ENCODE measurements at regions not wholly inside any gene's neighbourhood (a gene's known extent, or its start where the extent isn't known, plus 50 kb on each side); places are given as distances from the start of the nearest gene placed in this dataset.

GRCh38 chr9:108591121-108591520, 264.7 kb downstream of the ACTL7B start:
- Histone ChIP-seq H2AFZ (ENCODE audit: insufficient read depth, low read depth, low read length, poor library complexity, severe bottlenecking) (no peak overlapping the region), H3K79me2 (ENCODE audit: insufficient read depth, low read length) (no peaks in the 10 kb centered on the region), H3K36me3 (replicated peaks in 1 of 2; ENCODE audit: control insufficient read depth in 1 of 2, insufficient read depth in 2 of 2, low read length in 2 of 2) (no peaks in the 10 kb centered on the region), H3K9me3 (replicated peaks in 1 of 2; ENCODE audit: control insufficient read depth in 1 of 2, insufficient read depth in 1 of 2, low read length in 2 of 2) (no peaks in the 10 kb centered on the region), H3K4me1 (ENCODE audit: control insufficient read depth in 1 of 2, insufficient read depth in 2 of 2, low read length in 2 of 2) (peaks cover 20 to 31% of the 10 kb centered on the region in 2 donors), H3K27me3 (ENCODE audit: control insufficient read depth in 2 of 2, insufficient read depth in 2 of 2, low read length in 2 of 2) (no peaks in the 10 kb centered on the region), H3K4me2 (replicated peaks; ENCODE audit: extremely low read depth, low read length, poor library complexity, severe bottlenecking) (no peak overlapping the region), H3K27ac (ENCODE audit: low read depth in 1 of 2, low read length in 2 of 2) (no peak overlapping the region), H3K9ac (ENCODE audit: insufficient read depth, low read length, poor library complexity, severe bottlenecking) (no peak overlapping the region), H4K20me1 (ENCODE audit: insufficient read depth, low read length) (no peaks in the 10 kb centered on the region), H3K4me3 (replicated peaks in 1 of 3; ENCODE audit: low read depth in 2 of 3, low read length in 3 of 3) (no peak overlapping the region)
- no peak for TF ChIP-seq CTCF (IDR thresholded peaks at IDR 0.05)
- no peak for DNase-seq
- H3K36me3 Mint-ChIP-seq = no peaks in the 10 kb centered on the region
- intact Hi-C loops (cut with micrococcal nuclease) = no loop called here
- peaks cover 0 to under 1% (median 0%) of the 10 kb centered on the region in 7 donors for H3K9me3 Mint-ChIP-seq
- no peak overlapping the region for H3K27ac Mint-ChIP-seq
- peaks cover 30% of the 10 kb centered on the region for H3K4me1 Mint-ChIP-seq
- no CpG with 5 or more reads among the region's 1 CpG for WGBS (ENCODE audit: insufficient coverage)
- no peak overlapping the region for H3K4me3 Mint-ChIP-seq
- no peaks in the 10 kb centered on the region for H3K27me3 Mint-ChIP-seq (ENCODE audit: low read depth in 3 of 3)

GRCh38 chr9:108588246-108588645, 267.5 kb downstream of the ACTL7B start:
- 20% methylated on average over 1 of the region's 3 CpGs for WGBS (ENCODE audit: insufficient coverage)
- intact Hi-C loops (cut with micrococcal nuclease) = no loop called here
- Histone ChIP-seq H3K27ac (ENCODE audit: low read depth in 1 of 2, low read length in 2 of 2) (no peak overlapping the region), H3K4me1 (ENCODE audit: control insufficient read depth in 1 of 2, insufficient read depth in 2 of 2, low read length in 2 of 2) (peaks cover 25 to 38% of the 10 kb centered on the region in 2 donors), H2AFZ (ENCODE audit: insufficient read depth, low read depth, low read length, poor library complexity, severe bottlenecking) (peak overlapping the region; percentile 4), H3K4me2 (replicated peaks; ENCODE audit: extremely low read depth, low read length, poor library complexity, severe bottlenecking) (no peak overlapping the region), H3K9ac (ENCODE audit: insufficient read depth, low read length, poor library complexity, severe bottlenecking) (no peak overlapping the region), H3K9me3 (replicated peaks in 1 of 2; ENCODE audit: control insufficient read depth in 1 of 2, insufficient read depth in 1 of 2, low read length in 2 of 2) (no peaks in the 10 kb centered on the region), H3K4me3 (replicated peaks in 1 of 3; ENCODE audit: low read depth in 2 of 3, low read length in 3 of 3) (peak overlapping the region in 1 of 3 experiments; percentile 7), H3K79me2 (ENCODE audit: insufficient read depth, low read length) (no peaks in the 10 kb centered on the region), H3K27me3 (ENCODE audit: control insufficient read depth in 2 of 2, insufficient read depth in 2 of 2, low read length in 2 of 2) (no peaks in the 10 kb centered on the region), H3K36me3 (replicated peaks in 1 of 2; ENCODE audit: control insufficient read depth in 1 of 2, insufficient read depth in 2 of 2, low read length in 2 of 2) (no peaks in the 10 kb centered on the region), H4K20me1 (ENCODE audit: insufficient read depth, low read length) (no peaks in the 10 kb centered on the region)
- Mint-ChIP-seq H3K9me3 (peaks cover 0 to 4% (median 0%) of the 10 kb centered on the region in 7 donors), H3K4me1 (peaks cover 37% of the 10 kb centered on the region), H3K27ac (peak overlapping the region in 4 of 7 donors; percentile 37 to 77 (median 59)), H3K4me3 (no peak overlapping the region), H3K27me3 (ENCODE audit: low read depth in 3 of 3) (no peaks in the 10 kb centered on the region), H3K36me3 (no peaks in the 10 kb centered on the region)
- no peak for TF ChIP-seq CTCF (IDR thresholded peaks at IDR 0.05)
- peak; percentile 8 to 34 (median 26) for DNase-seq

Data from CD14-positive monocyte (primary cell).